H9 (cell line): ENCODE measurements at regions not wholly inside any gene's neighbourhood (a gene's known extent, or its start where the extent isn't known, plus 50 kb on each side); places are given as distances from the start of the nearest gene placed in this dataset.

ENCODE experiments used
- DNase-seq: peaks from one replicate; pipeline ENCODE4 v3.0.0-alpha.2; 2017
- H2AFZ ChIP-seq: one replicate; pipeline ENCODE4 v1.6.1; 2013; ENCODE audit warnings: mild to moderate bottlenecking, low read length, control low read depth, moderate library complexity
- H2AK5ac ChIP-seq: 2 replicates; pipeline ENCODE4 v1.6.1; 2013; ENCODE audit warnings: low read length, control low read depth, mixed read lengths; ENCODE audit not compliant: insufficient read length
- H2BK120ac ChIP-seq: one replicate; pipeline ENCODE4 v1.6.1; 2013; ENCODE audit warnings: low read depth, mild to moderate bottlenecking, low read length, control low read depth, inconsistent platforms; ENCODE audit not compliant: poor library complexity, severe bottlenecking
- H2BK12ac ChIP-seq: 2 replicates; pipeline ENCODE4 v1.6.1; 2013; ENCODE audit warnings: low read length, control low read depth, mixed read lengths, low read depth; ENCODE audit not compliant: insufficient read length
- H2BK15ac ChIP-seq: 2 replicates; pipeline ENCODE4 v1.6.1; 2013; ENCODE audit warnings: low read depth, low read length, control low read depth
- H2BK20ac ChIP-seq: one replicate; pipeline ENCODE4 v1.6.1; 2013; ENCODE audit warnings: low read depth, mild to moderate bottlenecking, low read length, control low read depth, inconsistent platforms; ENCODE audit not compliant: poor library complexity, severe bottlenecking
- H2BK5ac ChIP-seq: 2 replicates; pipeline ENCODE4 v1.6.1; 2013; ENCODE audit warnings: low read length, control low read depth, mixed read lengths; ENCODE audit not compliant: insufficient read length
- H3K14ac ChIP-seq: 2 replicates; pipeline ENCODE4 v1.6.1; 2013; ENCODE audit warnings: low read length, control low read depth; ENCODE audit not compliant: insufficient read depth
- H3K18ac ChIP-seq: 2 replicates; pipeline ENCODE4 v1.6.1; 2013; ENCODE audit warnings: low read depth, mild to moderate bottlenecking, mixed read lengths, low read length, control low read depth; ENCODE audit not compliant: insufficient read length
- H3K23ac ChIP-seq: 2 replicates; pipeline ENCODE4 v1.6.1; 2013; ENCODE audit warnings: low read length, control low read depth, mixed read lengths, low read depth; ENCODE audit not compliant: insufficient read length
- H3K23me2 ChIP-seq: 2 replicates; pipeline ENCODE4 v1.6.1; 2013; ENCODE audit warnings: low read depth, mild to moderate bottlenecking, mixed read lengths, low read length, control low read depth; ENCODE audit not compliant: insufficient read length, poor library complexity, severe bottlenecking
- H3K27ac ChIP-seq: 2 replicates; pipeline ENCODE4 v1.5.1; 2013; ENCODE audit warnings: low read length, control low read depth, mixed read lengths, low read depth; ENCODE audit not compliant: insufficient read length
- H3K27me3 ChIP-seq: 2 replicates; pipeline ENCODE4 v1.6.1; 2013; ENCODE audit warnings: low read length, control low read depth, inconsistent platforms; ENCODE audit not compliant: insufficient read depth
- H3K4ac ChIP-seq: 2 replicates; pipeline ENCODE4 v1.6.1; 2013; ENCODE audit warnings: low read depth, mild to moderate bottlenecking, control low read depth, inconsistent platforms, low read length, moderate library complexity
- H3K4me1 ChIP-seq: 2 replicates; pipeline ENCODE4 v1.6.1; 2013; ENCODE audit warnings: low read length, control low read depth, inconsistent platforms; ENCODE audit not compliant: insufficient read depth
- H3K4me2 ChIP-seq: 2 replicates; pipeline ENCODE4 v1.6.1; 2013; ENCODE audit warnings: low read length, control low read depth, mixed read lengths; ENCODE audit not compliant: insufficient read length, insufficient read depth
- H3K56ac ChIP-seq: 2 replicates; pipeline ENCODE4 v1.6.1; 2013; ENCODE audit warnings: low read depth, mild to moderate bottlenecking, mixed read lengths, low read length, control low read depth; ENCODE audit not compliant: insufficient read length
- H3K79me1 ChIP-seq: 2 replicates; pipeline ENCODE4 v1.6.1; 2013; ENCODE audit warnings: low read depth, mild to moderate bottlenecking, moderate library complexity, low read length, control low read depth, inconsistent platforms; ENCODE audit not compliant: insufficient read depth, poor library complexity, severe bottlenecking
- H3K79me2 ChIP-seq: 2 replicates; pipeline ENCODE4 v1.6.1; 2013; ENCODE audit warnings: low read length, control low read depth, inconsistent platforms; ENCODE audit not compliant: insufficient read depth
- H3K9ac ChIP-seq: 2 replicates; pipeline ENCODE4 v1.6.1; 2013; ENCODE audit warnings: low read length, control low read depth, mixed read lengths; ENCODE audit not compliant: insufficient read length; ENCODE audit errors: extremely low read depth
- H3K9me3 ChIP-seq: one replicate; pipeline ENCODE4 v1.6.1; 2013; ENCODE audit warnings: low read depth, low read length, inconsistent platforms; ENCODE audit not compliant: control insufficient read depth
- H3T11ph ChIP-seq: one replicate; pipeline ENCODE4 v1.6.1; 2013; ENCODE audit warnings: mild to moderate bottlenecking, low read length, control low read depth, inconsistent platforms
- H4K20me1 ChIP-seq: one replicate; pipeline ENCODE4 v1.6.1; 2013; ENCODE audit not compliant: control insufficient read depth, insufficient read length, insufficient read depth
- H4K5ac ChIP-seq: 2 replicates; pipeline ENCODE4 v1.6.1; 2013; ENCODE audit warnings: low read depth, mild to moderate bottlenecking, mixed read lengths, low read length, control low read depth; ENCODE audit not compliant: insufficient read length
- H4K8ac ChIP-seq: replicated peaks from 2 replicates; pipeline ENCODE4 v1.6.1; 2013; ENCODE audit warnings: low read length, control low read depth, mixed read lengths, low read depth; ENCODE audit not compliant: insufficient read length
- H4K91ac ChIP-seq: 2 replicates; pipeline ENCODE4 v1.6.1; 2013; ENCODE audit warnings: low read depth, mild to moderate bottlenecking, moderate library complexity, mixed read lengths, low read length, control low read depth; ENCODE audit not compliant: insufficient read length
- H3K27ac Mint-ChIP-seq, 3 experiments: 2 replicates in 2 of 3; 3 replicates in 1 of 3; pipeline ENCODE4 v1.8.0; 2020 to 2021; ENCODE audit warnings: mixed read lengths in 3 of 3, mild to moderate bottlenecking in 1 of 3, moderate library complexity in 1 of 3
- H3K27me3 Mint-ChIP-seq: 2 replicates; pipeline ENCODE4 v1.8.0; 2021; ENCODE audit warnings: low read depth, mild to moderate bottlenecking, moderate library complexity, mixed read lengths
- H3K36me3 Mint-ChIP-seq, 3 experiments: 2 replicates in 2 of 3; 3 replicates in 1 of 3; pipeline ENCODE4 v1.8.0; 2020 to 2021; ENCODE audit warnings: low read depth in 3 of 3, mixed read lengths in 3 of 3; ENCODE audit not compliant: insufficient read depth in 1 of 3
- H3K4me1 Mint-ChIP-seq, 2 experiments: 2 replicates each; pipeline ENCODE4 v1.8.0; 2020; ENCODE audit warnings: mixed read lengths in 2 of 2
- H3K4me3 Mint-ChIP-seq, 2 experiments: 2 replicates in 1 of 2; 3 replicates in 1 of 2; pipeline ENCODE4 v1.8.0; 2020 to 2021; ENCODE audit warnings: mild to moderate bottlenecking in 2 of 2, mixed read lengths in 2 of 2, moderate library complexity in 1 of 2
- H3K9me3 Mint-ChIP-seq, 2 experiments: 2 replicates in 1 of 2; 3 replicates in 1 of 2; pipeline ENCODE4 v1.8.0; 2020; ENCODE audit warnings: mild to moderate bottlenecking in 2 of 2, mixed read lengths in 2 of 2, moderate library complexity in 1 of 2
- CTCF ChIP-seq: fragments of 200-600 bp; sonication (generic); conservative IDR thresholded peaks from 3 replicates; pipeline ENCODE4 v1.8.0; 2021; ENCODE audit warnings: antibody characterized with exemption, mild to moderate bottlenecking
- WGBS: extraction: QIAGEN DNeasy Blood & Tissue Kit; methylation state at CpG from one replicate; pipeline ENCODE4 v1.1.7; 2013; ENCODE audit warnings: missing lambda C conversion rate, low lambda C conversion rate, mixed read lengths; ENCODE audit not compliant: insufficient read length; ENCODE audit errors: extremely low coverage; 5-methylcytosine and 5-hydroxymethylcytosine counted together

DNA sequence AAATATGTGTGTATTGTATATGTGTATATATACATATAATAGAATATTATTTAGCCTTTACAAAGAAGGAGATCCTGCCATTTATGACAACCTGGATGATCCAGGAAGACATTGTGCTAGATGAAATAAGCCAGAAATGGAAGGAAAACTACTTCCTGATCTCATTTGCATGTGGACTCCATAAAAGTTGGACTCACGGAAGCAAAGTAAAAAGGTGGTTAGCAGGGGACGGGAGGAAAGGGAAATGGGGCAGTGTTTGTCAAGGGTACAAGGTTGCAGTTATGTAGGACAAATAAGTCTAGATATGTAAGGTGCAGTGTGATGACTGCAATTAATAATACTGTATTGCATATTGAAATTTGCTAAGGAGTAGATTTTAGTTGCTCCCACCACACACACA lies 331.1 kb upstream of the FSTL5 start:
- Histone ChIP-seq H3K56ac (no peak overlapping the region), H3K23me2 (no peaks in the 10 kb centered on the region), H2BK12ac (no peak overlapping the region), H3K18ac (no peak overlapping the region), H4K8ac (no peak overlapping the region), H3K4me1 (no peaks in the 10 kb centered on the region), H4K20me1 (no peaks in the 10 kb centered on the region), H3K4ac (no peak overlapping the region), H2AK5ac (no peak overlapping the region), H2AFZ (no peak overlapping the region), H4K5ac (no peak overlapping the region), H4K91ac (no peak overlapping the region), H3K27me3 (no peaks in the 10 kb centered on the region), H3K79me1 (no peaks in the 10 kb centered on the region), H3T11ph (no peak overlapping the region), H3K9ac (no peak overlapping the region), H3K79me2 (no peaks in the 10 kb centered on the region), H3K9me3 (no peaks in the 10 kb centered on the region), H2BK15ac (no peak overlapping the region), H3K14ac (no peak overlapping the region), H2BK20ac (no peak overlapping the region), H2BK120ac (no peak overlapping the region), H3K4me2 (no peak overlapping the region), H3K27ac (no peak overlapping the region), H2BK5ac (no peak overlapping the region), H3K23ac (no peak overlapping the region)
- Mint-ChIP-seq H3K27me3 (no peaks in the 10 kb centered on the region), H3K4me3 (no peak overlapping the region), H3K36me3 (peaks cover 5 to 9% (median 6%) of the 10 kb centered on the region in 3 experiments; a peak in 5 of 7 replicates), H3K9me3 (peaks cover 13 to 14% of the 10 kb centered on the region in 2 experiments; a peak in 4 of 5 replicates), H3K27ac (no peak overlapping the region; a peak in 1 of 7 replicates), H3K4me1 (no peaks in the 10 kb centered on the region)
- TF ChIP-seq CTCF = no peak
- no peak for DNase-seq
- no CpG with 5 or more reads among the region's 2 CpGs for WGBS
